ENCODE measurements at regions not wholly inside any gene's neighbourhood (a gene's known extent, or its start where the extent isn't known, plus 50 kb on each side); places are given as distances from the start of the nearest gene placed in this dataset.

GRCh38 chr6:140300331-140300730, 925.9 kb upstream of the CITED2 start:
- TF ChIP-seq, protein P1, sequence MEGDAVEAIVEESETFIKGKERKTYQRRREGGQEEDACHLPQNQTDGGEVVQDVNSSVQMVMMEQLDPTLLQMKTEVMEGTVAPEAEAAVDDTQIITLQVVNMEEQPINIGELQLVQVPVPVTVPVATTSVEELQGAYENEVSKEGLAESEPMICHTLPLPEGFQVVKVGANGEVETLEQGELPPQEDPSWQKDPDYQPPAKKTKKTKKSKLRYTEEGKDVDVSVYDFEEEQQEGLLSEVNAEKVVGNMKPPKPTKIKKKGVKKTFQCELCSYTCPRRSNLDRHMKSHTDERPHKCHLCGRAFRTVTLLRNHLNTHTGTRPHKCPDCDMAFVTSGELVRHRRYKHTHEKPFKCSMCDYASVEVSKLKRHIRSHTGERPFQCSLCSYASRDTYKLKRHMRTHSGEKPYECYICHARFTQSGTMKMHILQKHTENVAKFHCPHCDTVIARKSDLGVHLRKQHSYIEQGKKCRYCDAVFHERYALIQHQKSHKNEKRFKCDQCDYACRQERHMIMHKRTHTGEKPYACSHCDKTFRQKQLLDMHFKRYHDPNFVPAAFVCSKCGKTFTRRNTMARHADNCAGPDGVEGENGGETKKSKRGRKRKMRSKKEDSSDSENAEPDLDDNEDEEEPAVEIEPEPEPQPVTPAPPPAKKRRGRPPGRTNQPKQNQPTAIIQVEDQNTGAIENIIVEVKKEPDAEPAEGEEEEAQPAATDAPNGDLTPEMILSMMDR (IDR thresholded peaks at IDR 0.05) = no peak
- no peak for TF ChIP-seq POLR2AphosphoS5 (IDR thresholded peaks at IDR 0.05)
- no peak for TF ChIP-seq POLR2A (IDR thresholded peaks at IDR 0.05)
